ENCODE measurements at regions not wholly inside any gene's neighbourhood (a gene's known extent, or its start where the extent isn't known, plus 50 kb on each side); places are given as distances from the start of the nearest gene placed in this dataset.

DNA sequence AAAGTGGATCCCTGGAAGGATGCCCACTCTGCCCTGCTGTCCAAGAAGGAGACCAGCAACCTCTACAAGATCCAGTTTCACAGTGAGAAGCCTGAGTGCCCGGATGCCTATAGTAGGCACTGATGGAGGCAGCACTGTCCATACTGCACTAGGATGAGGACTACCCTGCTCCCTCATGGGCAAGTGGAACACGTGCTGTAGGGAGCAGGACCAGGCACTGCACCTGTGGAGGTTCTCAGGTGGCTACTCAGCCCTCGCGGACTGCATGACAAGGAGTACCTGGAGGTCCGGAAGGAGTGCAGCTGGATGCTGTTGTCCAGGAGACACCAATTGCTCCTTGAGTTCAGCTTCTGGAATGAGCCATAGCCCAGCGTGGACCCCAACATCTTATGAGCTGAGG lies 146.1 kb upstream of the NLRP1 start:
- no peak for FAIRE-seq
- Histone ChIP-seq H3K36me3 (ENCODE audit: control insufficient read depth in 2 of 2, extremely low read depth in 1 of 2, insufficient read depth in 2 of 2, low read length in 2 of 2) (no peaks in the 10 kb centered on the region), H3K4me1 (ENCODE audit: control insufficient read depth, extremely low read depth, insufficient read depth, low read length) (no peaks in the 10 kb centered on the region), H3K27me3 (ENCODE audit: control insufficient read depth, extremely low read depth, insufficient read depth, low read length) (peaks cover 6% of the 10 kb centered on the region), H3K4me3 (ENCODE audit: control insufficient read depth in 2 of 3, extremely low read depth in 1 of 3, insufficient read depth in 2 of 3, low read depth in 1 of 3, low read length in 3 of 3) (no peak overlapping the region), H4K20me1 (ENCODE audit: control insufficient read depth, extremely low read depth, insufficient read depth, low read length) (no peaks in the 10 kb centered on the region), H2AFZ (ENCODE audit: control insufficient read depth, low read length) (no peak overlapping the region), H3K79me2 (ENCODE audit: control insufficient read depth, insufficient read depth, low read length) (no peaks in the 10 kb centered on the region), H3K9me1 (ENCODE audit: control insufficient read depth, extremely low read depth, insufficient read depth, low read length) (no peaks in the 10 kb centered on the region), H3K27ac (ENCODE audit: control insufficient read depth, insufficient read depth, low read length) (no peak overlapping the region), H3K9me3 (ENCODE audit: control insufficient read depth, low read depth, low read length) (no peaks in the 10 kb centered on the region), H3K4me2 (ENCODE audit: control insufficient read depth, extremely low read depth, insufficient read depth, low read depth, low read length) (no peak overlapping the region), H3K9ac (ENCODE audit: control insufficient read depth, extremely low read depth, insufficient read depth, low read length) (no peak overlapping the region)
- TF ChIP-seq EZH2 (IDR thresholded peaks at IDR 0.05; ENCODE audit: low read length) (no peak), CTCF (optimal IDR thresholded peaks at IDR 0.05 in 1 of 3, IDR thresholded peaks at IDR 0.05 in 1 of 3, conservative IDR thresholded peaks at IDR 0.05 in 1 of 3; ENCODE audit: extremely low read depth in 1 of 3, insufficient read depth in 2 of 3, low read length in 3 of 3) (no peak)
- no peak for DNase-seq (ENCODE audit: low read depth, low spot score)
- dilution Hi-C loops (cut with MboI; ENCODE audit: extremely low pct_ligation_motif_present, low sequenced_read_pairs): no loop called here

GRCh38 chr17:5740937-5741336 lies 156.6 kb upstream of the NLRP1 start:
- Histone ChIP-seq H3K4me2 (ENCODE audit: control insufficient read depth, extremely low read depth, insufficient read depth, low read depth, low read length) (no peak overlapping the region), H3K4me3 (ENCODE audit: control insufficient read depth in 2 of 3, extremely low read depth in 1 of 3, insufficient read depth in 2 of 3, low read depth in 1 of 3, low read length in 3 of 3) (no peak overlapping the region), H3K9me1 (ENCODE audit: control insufficient read depth, extremely low read depth, insufficient read depth, low read length) (no peaks in the 10 kb centered on the region), H3K36me3 (ENCODE audit: control insufficient read depth in 2 of 2, extremely low read depth in 1 of 2, insufficient read depth in 2 of 2, low read length in 2 of 2) (no peaks in the 10 kb centered on the region), H2AFZ (ENCODE audit: control insufficient read depth, low read length) (no peak overlapping the region), H3K9ac (ENCODE audit: control insufficient read depth, extremely low read depth, insufficient read depth, low read length) (no peak overlapping the region), H3K4me1 (ENCODE audit: control insufficient read depth, extremely low read depth, insufficient read depth, low read length) (no peaks in the 10 kb centered on the region), H3K27ac (ENCODE audit: control insufficient read depth, insufficient read depth, low read length) (no peak overlapping the region), H3K79me2 (ENCODE audit: control insufficient read depth, insufficient read depth, low read length) (no peaks in the 10 kb centered on the region), H4K20me1 (ENCODE audit: control insufficient read depth, extremely low read depth, insufficient read depth, low read length) (no peaks in the 10 kb centered on the region), H3K27me3 (ENCODE audit: control insufficient read depth, extremely low read depth, insufficient read depth, low read length) (no peaks in the 10 kb centered on the region), H3K9me3 (ENCODE audit: control insufficient read depth, low read depth, low read length) (no peaks in the 10 kb centered on the region)
- dilution Hi-C loops (cut with MboI; ENCODE audit: extremely low pct_ligation_motif_present, low sequenced_read_pairs): no loop called here
- DNase-seq (ENCODE audit: low read depth, low spot score) (no peak), FAIRE-seq (no peak)
- TF ChIP-seq EZH2 (IDR thresholded peaks at IDR 0.05; ENCODE audit: low read length): no peak
- TF ChIP-seq CTCF (optimal IDR thresholded peaks at IDR 0.05 in 1 of 3, IDR thresholded peaks at IDR 0.05 in 1 of 3, conservative IDR thresholded peaks at IDR 0.05 in 1 of 3; ENCODE audit: extremely low read depth in 1 of 3, insufficient read depth in 2 of 3, low read length in 3 of 3): no peak

All from keratinocyte (primary cell).